T-cell (primary cell): ENCODE measurements at regions not wholly inside any gene's neighbourhood (a gene's known extent, or its start where the extent isn't known, plus 50 kb on each side); places are given as distances from the start of the nearest gene placed in this dataset.
A peak's percentile ranks its signal among the peaks of the same experiment; 100 is the strongest.

ENCODE experiments used
- ATAC-seq, 4 experiments: fragments of 200-7000 bp in 3 of 4; fragments of 150-1000 bp in 1 of 4; cut with Tn5 transposase; replicated peaks in 1 of 4; 1 replicate in 3 of 4; 2 replicates in 1 of 4; pipeline ENCODE4 v1.10.0; 2021; ENCODE audit warnings: moderate library complexity in 3 of 4, mild to moderate bottlenecking in 2 of 4, moderate number of reproducible peaks in 1 of 4
- CTCF ChIA-PET, 2 donors: fragments of 300-600 bp; sonication (Branson Sonifier 250); formaldehyde crosslinking; loops; one replicate each; lab custom pipeline; 2022; ENCODE audit warnings: antibody characterized with exemption in 2 of 2; lab: Charles Lee
- POLR2A ChIA-PET, 2 donors: fragments of 300-600 bp; sonication (Branson Sonifier 250); formaldehyde crosslinking; loops; one replicate each; lab custom pipeline; 2022; ENCODE audit warnings: antibody characterized with exemption in 2 of 2; lab: Charles Lee
- DNase-seq, 35 experiments: peaks; one replicate each; pipeline versions ENCODE4 v3.0.0 to v3.0.0-alpha.2; 2013 to 2023
- H3K27ac ChIP-seq: one replicate; pipeline ENCODE4 v1.5.1; 2013; ENCODE audit warnings: low read length
- H3K27me3 ChIP-seq, 2 experiments: replicated peaks in 1 of 2; 1 replicate in 1 of 2; 2 replicates in 1 of 2; pipeline versions ENCODE4 v1.6.1 to v1.7.0; 2013; ENCODE audit warnings: low read length in 1 of 2, mixed read lengths in 1 of 2; ENCODE audit not compliant: control insufficient read depth in 2 of 2, insufficient read depth in 2 of 2; ENCODE audit errors: extremely low read depth in 1 of 2
- H3K36me3 ChIP-seq, 2 donors: 1 replicate in 1 of 2; 2 replicates in 1 of 2; pipeline versions ENCODE4 v1.6.1 to v1.7.0; 2013; ENCODE audit warnings: low read length in 1 of 2; ENCODE audit not compliant: control insufficient read depth in 2 of 2, insufficient read depth in 1 of 2; ENCODE audit errors: extremely low read depth in 1 of 2
- H3K4me1 ChIP-seq, 2 experiments: 1 replicate in 1 of 2; 2 replicates in 1 of 2; pipeline versions ENCODE4 v1.6.1 to v1.7.0; 2013; ENCODE audit warnings: low read length in 2 of 2, mixed read lengths in 1 of 2; ENCODE audit not compliant: insufficient read depth in 2 of 2, control insufficient read depth in 1 of 2; ENCODE audit errors: extremely low read depth in 1 of 2
- H3K4me3 ChIP-seq, 2 donors: 1 replicate in 1 of 2; 2 replicates in 1 of 2; pipeline versions ENCODE4 v1.5.1 to v1.7.0; 2013; ENCODE audit warnings: mild to moderate bottlenecking in 2 of 2, low read length in 1 of 2, moderate library complexity in 1 of 2; ENCODE audit not compliant: control insufficient read depth in 1 of 2; ENCODE audit errors: extremely low read depth in 1 of 2
- H3K9me3 ChIP-seq: 2 replicates; pipeline ENCODE4 v1.7.0; 2013
- H3K27ac Mint-ChIP-seq, 2 donors: one replicate each; pipeline ENCODE4 v1.8.0; 2020 to 2021; ENCODE audit warnings: mild to moderate bottlenecking in 2 of 2, mixed read lengths in 2 of 2
- H3K27me3 Mint-ChIP-seq, 2 donors: one replicate each; pipeline ENCODE4 v1.8.0; 2021 to 2022; ENCODE audit warnings: mixed read lengths in 2 of 2
- H3K36me3 Mint-ChIP-seq: one replicate; pipeline ENCODE4 v1.8.0; 2021; ENCODE audit warnings: mixed read lengths
- H3K4me1 Mint-ChIP-seq, 3 donors: one replicate each; pipeline ENCODE4 v1.8.0; 2020 to 2022; ENCODE audit warnings: mixed read lengths in 3 of 3, mild to moderate bottlenecking in 1 of 3
- H3K4me3 Mint-ChIP-seq, 3 donors: one replicate each; pipeline ENCODE4 v1.8.0; 2020 to 2022; ENCODE audit warnings: mild to moderate bottlenecking in 3 of 3, mixed read lengths in 3 of 3, moderate library complexity in 3 of 3
- H3K9me3 Mint-ChIP-seq, 3 donors: one replicate each; pipeline ENCODE4 v1.8.0; 2020 to 2022; ENCODE audit warnings: mixed read lengths in 3 of 3
- WGBS: methylation state at CpG from one replicate; pipeline ENCODE4 v1.1.5; 2013; ENCODE audit warnings: missing lambda C conversion rate; ENCODE audit not compliant: insufficient coverage; 5-methylcytosine and 5-hydroxymethylcytosine counted together

- Mint-ChIP-seq H3K9me3 (no peaks in the 10 kb centered on the region), H3K4me3 (no peak overlapping the region), H3K36me3 (no peaks in the 10 kb centered on the region), H3K27me3 (no peaks in the 10 kb centered on the region), H3K4me1 (peaks cover 0 to 2% (median 0%) of the 10 kb centered on the region in 3 donors), H3K27ac (no peak overlapping the region)
- CTCF ChIA-PET, result no interaction called here
- DNase-seq, result no peak
- POLR2A ChIA-PET, result no interaction called here
- Histone ChIP-seq H3K4me3 (no peak overlapping the region), H3K4me1 (peaks cover 0 to 10% of the 10 kb centered on the region in 2 experiments), H3K36me3 (no peaks in the 10 kb centered on the region), H3K9me3 (no peaks in the 10 kb centered on the region), H3K27ac (no peak overlapping the region), H3K27me3 (no peaks in the 10 kb centered on the region)
- 93% methylated on average over 4 of the region's 5 CpGs for WGBS
- ATAC-seq, result no peak
Observed at GRCh38 chr11:86184728-86185380, 59.7 kb upstream of the EED start.

DNA sequence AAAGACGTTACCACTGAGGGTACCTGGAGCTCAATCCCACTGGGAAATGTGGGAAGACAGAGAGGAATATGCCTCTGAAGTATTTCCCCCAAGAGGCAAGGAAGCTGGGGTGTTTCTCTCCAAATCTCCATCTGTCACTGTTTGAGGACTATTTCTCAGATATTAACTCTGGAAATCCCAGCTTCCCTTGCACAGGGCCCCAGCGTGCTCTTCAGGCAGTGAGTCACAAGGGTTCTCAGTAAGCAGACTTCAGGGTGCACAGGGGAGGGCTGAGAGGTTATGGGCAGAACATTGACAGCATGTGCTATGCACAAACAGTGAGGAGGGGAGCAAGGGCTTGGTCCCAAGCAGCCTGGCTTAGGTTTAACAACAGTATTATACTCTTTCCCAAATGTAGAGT is 60.9 kb upstream of the EED start:
- no peak overlapping the region for H3K4me3 Mint-ChIP-seq
- H3K27me3 ChIP-seq, result no peaks in the 10 kb centered on the region
- H3K9me3 Mint-ChIP-seq, result no peaks in the 10 kb centered on the region
- POLR2A ChIA-PET, result interaction anchor here in 1 of 2 donors (0.5 kb wide), 1 partner anchor 70 kb away, joined by 6 read pairs; no protein-coding TSS in a partner anchor
- H3K36me3 ChIP-seq, result no peaks in the 10 kb centered on the region
- H3K36me3 Mint-ChIP-seq, result no peaks in the 10 kb centered on the region
- H3K9me3 ChIP-seq, result no peaks in the 10 kb centered on the region
- WGBS, result 67% methylated on average over 1 of the region's 2 CpGs
- H3K27me3 Mint-ChIP-seq, result no peaks in the 10 kb centered on the region
- peaks cover 0 to 2% (median 0%) of the 10 kb centered on the region in 3 donors for H3K4me1 Mint-ChIP-seq
- no peak overlapping the region for H3K4me3 ChIP-seq
- DNase-seq (no peak), ATAC-seq (peak in 1 of 4 experiments; percentile 44)
- H3K27ac ChIP-seq, result no peak overlapping the region
- H3K27ac Mint-ChIP-seq, result no peak overlapping the region
- CTCF ChIA-PET, result interaction anchor here in 1 of 2 donors (0.6 kb wide), 1 partner anchor 549 kb away, joined by 3 read pairs; no protein-coding TSS in a partner anchor
- H3K4me1 ChIP-seq, result peaks cover 0 to 10% of the 10 kb centered on the region in 2 experiments

DNA sequence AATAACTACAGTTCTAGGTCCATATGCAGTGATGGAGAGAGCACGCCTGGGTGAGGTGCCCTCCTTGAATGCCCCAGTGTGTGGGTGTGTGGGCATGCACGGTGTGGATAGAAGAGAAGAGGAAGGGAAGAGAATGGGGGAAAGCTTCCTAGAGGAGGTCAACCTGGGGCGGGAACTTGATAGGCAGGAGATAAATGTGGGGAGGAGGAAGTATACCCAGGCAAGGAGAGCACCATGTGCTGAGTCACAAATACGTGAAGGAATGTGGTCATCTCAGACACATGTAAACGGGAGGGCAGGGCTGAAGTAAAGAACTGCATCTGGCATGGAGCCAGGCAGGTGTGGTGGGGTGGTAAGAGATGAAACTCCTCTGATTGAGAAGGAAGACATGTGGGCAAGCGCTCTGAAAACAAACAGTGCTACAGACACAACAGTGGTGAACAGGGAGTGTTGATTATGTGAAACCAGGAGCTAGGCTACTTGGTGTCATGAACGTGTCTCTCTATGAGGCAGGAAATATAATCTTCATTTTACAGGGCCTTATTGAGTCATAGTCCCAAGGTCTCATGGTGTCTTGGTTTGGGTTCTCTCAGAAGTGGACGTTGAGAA is 61.5 kb upstream of the EED start:
- CTCF ChIA-PET, result interaction anchor here in 1 of 2 donors (0.6 kb wide), 1 partner anchor 549 kb away, joined by 3 read pairs; no protein-coding TSS in a partner anchor
- Mint-ChIP-seq H3K36me3 (no peaks in the 10 kb centered on the region), H3K4me3 (no peak overlapping the region), H3K9me3 (no peaks in the 10 kb centered on the region), H3K4me1 (peaks cover 0 to 2% (median 0%) of the 10 kb centered on the region in 3 donors), H3K27me3 (no peaks in the 10 kb centered on the region), H3K27ac (no peak overlapping the region)
- 42% methylated on average over 6 of the region's 8 CpGs for WGBS
- H3K27ac ChIP-seq, result no peak overlapping the region
- peaks cover 0 to 10% of the 10 kb centered on the region in 2 experiments for H3K4me1 ChIP-seq
- H3K4me3 ChIP-seq, result no peak overlapping the region
- no peaks in the 10 kb centered on the region for H3K9me3 ChIP-seq
- POLR2A ChIA-PET, result interaction anchor here in 1 of 2 donors (0.5 kb wide), 1 partner anchor 69 kb away, joined by 6 read pairs; no protein-coding TSS in a partner anchor
- ATAC-seq (peak in 3 of 4 experiments; percentile 62 to 73 (median 69)), DNase-seq (peak in 24 of 35 experiments; percentile 6 to 47 (median 16))
- H3K27me3 ChIP-seq, result no peaks in the 10 kb centered on the region
- no peaks in the 10 kb centered on the region for H3K36me3 ChIP-seq

DNA sequence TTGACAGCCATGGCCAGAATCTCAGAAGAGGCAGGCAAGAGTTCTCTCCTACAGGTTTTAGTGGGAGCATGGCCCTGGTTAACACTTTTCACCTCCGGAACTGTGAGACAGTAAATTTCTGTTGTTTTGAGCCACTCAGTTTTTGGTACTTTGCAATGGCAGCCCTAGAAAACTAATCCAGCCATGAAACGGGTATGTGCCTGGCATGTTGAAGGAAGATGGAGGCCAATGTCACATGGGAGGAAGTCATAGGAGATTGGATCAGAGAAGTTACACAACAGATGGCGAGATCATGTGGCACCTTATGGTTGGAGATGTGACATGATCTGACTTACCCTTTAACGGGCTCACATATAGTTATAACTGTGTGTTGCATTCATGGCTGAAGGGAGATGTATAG is 63.2 kb upstream of the EED start:
- ChIA-PET CTCF (no interaction called here), POLR2A (no interaction called here)
- 100% methylated on average over 2 of the region's 4 CpGs for WGBS
- Mint-ChIP-seq H3K27ac (no peak overlapping the region), H3K9me3 (no peaks in the 10 kb centered on the region), H3K4me1 (peaks cover 0 to 7% (median 6%) of the 10 kb centered on the region in 3 donors), H3K27me3 (no peaks in the 10 kb centered on the region), H3K36me3 (no peaks in the 10 kb centered on the region), H3K4me3 (no peak overlapping the region)
- DNase-seq (no peak), ATAC-seq (no peak)
- Histone ChIP-seq H3K36me3 (no peaks in the 10 kb centered on the region), H3K4me3 (no peak overlapping the region), H3K9me3 (no peaks in the 10 kb centered on the region), H3K27ac (no peak overlapping the region), H3K27me3 (no peaks in the 10 kb centered on the region), H3K4me1 (peaks cover 0 to 10% of the 10 kb centered on the region in 2 experiments)

- peaks cover 0 to 10% of the 10 kb centered on the region in 2 experiments for H3K4me1 ChIP-seq
- H3K9me3 ChIP-seq, result no peaks in the 10 kb centered on the region
- ATAC-seq (no peak), DNase-seq (no peak)
- WGBS, result 67% methylated on average over 3 of the region's 4 CpGs
- H3K4me3 ChIP-seq, result no peak overlapping the region
- Mint-ChIP-seq H3K27me3 (peaks cover 0 to 3% of the 10 kb centered on the region in 2 donors), H3K9me3 (no peaks in the 10 kb centered on the region), H3K36me3 (no peaks in the 10 kb centered on the region), H3K27ac (no peak overlapping the region), H3K4me3 (no peak overlapping the region), H3K4me1 (peaks cover 0 to 11% (median 10%) of the 10 kb centered on the region in 3 donors)
- H3K36me3 ChIP-seq, result no peaks in the 10 kb centered on the region
- POLR2A ChIA-PET, result no interaction called here
- H3K27ac ChIP-seq, result no peak overlapping the region
- CTCF ChIA-PET, result no interaction called here
- no peaks in the 10 kb centered on the region for H3K27me3 ChIP-seq
Observed at GRCh38 chr11:86180851-86181250, 63.7 kb upstream of the EED start.

GRCh38 chr11:86180423-86180822 is 64.1 kb upstream of the EED start:
- no peaks in the 10 kb centered on the region for H3K27me3 ChIP-seq
- H3K36me3 ChIP-seq, result no peaks in the 10 kb centered on the region
- DNase-seq, result no peak
- H3K4me1 ChIP-seq, result peaks cover 0 to 10% of the 10 kb centered on the region in 2 experiments
- ChIA-PET CTCF (no interaction called here), POLR2A (no interaction called here)
- H3K27ac ChIP-seq, result no peak overlapping the region
- Mint-ChIP-seq H3K27ac (no peak overlapping the region), H3K9me3 (no peaks in the 10 kb centered on the region), H3K4me3 (no peak overlapping the region), H3K36me3 (no peaks in the 10 kb centered on the region), H3K4me1 (peaks cover 0 to 11% (median 10%) of the 10 kb centered on the region in 3 donors), H3K27me3 (peaks cover 0 to 5% of the 10 kb centered on the region in 2 donors)
- no peak for ATAC-seq
- H3K9me3 ChIP-seq, result no peaks in the 10 kb centered on the region
- 83% methylated on average over 4 of the region's 6 CpGs for WGBS
- H3K4me3 ChIP-seq, result no peak overlapping the region
